NCI-H2171 (cell line): ENCODE measurements at regions not wholly inside any gene's neighbourhood (a gene's known extent, or its start where the extent isn't known, plus 50 kb on each side); places are given as distances from the start of the nearest gene placed in this dataset.
"Not testable (repeated sequence)": the region's sequence is repeated elsewhere in the genome, so short reads cannot be mapped to it uniquely, and the experiment has no call there.

Source experiments
- DNase-seq: peaks from one replicate; lab custom pipeline; 2025; lab: John Stamatoyannopoulos, UW

DNA sequence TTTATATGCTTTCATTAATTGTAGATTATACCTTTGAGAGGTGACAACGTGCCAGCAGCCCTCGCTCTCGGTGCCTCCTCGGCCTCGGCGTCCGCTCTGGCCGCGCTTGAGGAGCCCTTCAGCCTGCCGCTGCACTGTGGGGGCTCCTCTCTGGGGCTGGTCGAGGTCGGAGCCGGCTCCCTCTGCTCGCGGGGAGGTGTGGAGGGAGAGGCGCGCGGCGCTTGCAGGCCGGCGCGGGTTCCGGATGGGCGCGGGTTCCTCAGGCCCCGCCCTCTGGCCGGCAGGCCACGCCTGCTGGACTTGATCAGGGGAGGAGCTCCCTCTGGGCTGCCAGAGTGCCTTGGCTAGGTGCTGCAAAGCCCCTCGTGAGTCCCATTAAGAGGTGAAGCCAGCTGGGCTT lies 321.1 kb upstream of the PCDH18 start:
- no peak for DNase-seq

DNA sequence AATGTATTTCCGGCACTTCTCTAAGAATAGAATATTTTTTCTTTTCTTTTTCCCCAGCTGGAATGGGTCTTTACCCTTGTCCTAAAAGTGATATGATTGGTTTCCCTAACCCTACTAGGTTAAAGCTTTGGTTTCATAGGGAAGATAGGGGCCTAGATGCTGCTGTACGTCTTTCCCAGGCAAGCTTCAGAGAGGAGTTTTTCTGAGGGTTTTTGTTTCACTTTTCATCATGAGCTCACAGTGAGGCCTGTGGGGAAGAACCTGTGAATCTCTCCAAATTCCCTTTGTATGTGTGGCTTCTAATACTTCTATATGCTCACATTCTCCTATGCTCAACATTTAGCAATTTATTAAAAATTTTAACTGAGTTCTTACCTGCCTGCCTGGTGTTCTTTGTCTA lies 320.0 kb upstream of the PCDH18 start:
- no peak for DNase-seq

DNA sequence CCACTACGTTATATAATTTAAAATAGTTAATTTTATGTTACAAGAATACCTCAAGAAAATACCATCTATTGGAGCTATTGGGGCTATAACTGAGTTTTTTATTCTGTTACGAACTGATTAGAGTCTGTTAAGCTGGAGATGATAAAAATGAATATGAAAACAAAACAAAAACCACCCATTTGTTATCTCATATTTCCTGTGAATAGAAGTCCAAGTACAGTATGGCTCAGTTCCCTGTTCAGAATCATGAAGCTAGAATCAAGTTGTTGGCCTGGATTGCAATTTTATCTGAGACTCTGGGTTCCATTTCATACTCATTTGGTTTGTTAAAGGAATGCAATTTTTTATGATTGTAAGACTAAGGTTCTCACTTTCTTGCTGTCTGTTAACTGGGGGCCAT lies 319.1 kb upstream of the PCDH18 start:
- DNase-seq = no peak

DNA sequence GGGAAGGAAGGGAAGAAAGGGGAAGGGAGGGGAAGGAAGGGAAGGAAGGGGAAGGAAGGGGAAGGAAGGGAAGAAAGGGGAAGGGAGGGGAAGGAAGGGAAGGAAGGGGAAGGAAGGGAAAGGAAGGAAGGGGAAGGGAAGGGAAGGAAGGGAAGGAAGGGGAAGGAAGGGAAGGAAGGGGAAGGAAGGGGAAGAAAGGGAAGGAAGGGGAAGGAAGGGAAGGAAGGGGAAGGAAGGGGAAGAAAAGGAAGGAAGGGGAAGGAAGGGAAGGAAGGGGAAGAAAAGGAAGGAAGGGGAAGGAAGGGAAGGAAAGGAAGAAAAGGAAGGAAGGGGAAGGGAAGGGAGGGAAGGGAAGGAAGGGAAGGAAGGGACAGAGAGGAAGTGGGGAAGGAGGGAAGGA lies 295.7 kb upstream of the PCDH18 start:
- not testable (repeated sequence) for DNase-seq

DNA sequence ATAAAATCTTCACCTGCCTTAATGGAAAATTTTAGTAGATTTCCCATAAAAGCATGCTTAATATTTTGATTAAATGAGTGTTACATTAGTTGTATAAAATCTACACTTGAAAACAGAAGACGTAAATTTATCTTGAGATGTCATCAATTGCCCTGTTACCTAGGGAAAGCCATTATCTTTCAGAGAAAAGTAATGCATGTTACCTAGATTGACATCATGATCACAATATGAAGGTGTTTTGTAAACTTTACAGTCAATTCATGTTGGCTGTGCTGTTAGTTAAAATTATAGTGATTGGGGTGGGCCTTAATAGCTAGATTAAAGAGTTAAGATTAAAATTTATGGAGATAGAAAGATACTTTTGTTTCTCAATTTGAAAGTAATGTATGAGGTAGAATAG lies 293.2 kb upstream of the PCDH18 start:
- DNase-seq = no peak

DNA sequence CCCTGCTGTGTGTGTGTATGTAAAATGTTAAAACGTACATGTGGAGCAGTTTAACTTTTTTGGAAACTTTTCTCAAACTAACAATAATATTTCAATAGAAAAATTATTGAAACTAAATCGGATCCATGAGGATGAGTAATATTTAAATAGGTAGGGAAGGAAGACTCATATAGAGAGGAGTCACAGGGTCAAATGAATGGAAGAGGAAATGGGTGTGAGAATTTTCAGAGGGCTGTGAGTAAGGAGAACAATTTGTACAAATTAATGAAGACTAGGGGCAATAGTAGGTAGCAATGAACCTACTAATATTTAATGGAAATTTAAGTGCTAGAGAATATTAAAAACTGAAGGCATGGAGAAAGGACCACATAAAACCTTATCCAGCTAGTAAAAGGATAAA lies 290.7 kb upstream of the PCDH18 start:
- no peak for DNase-seq

DNA sequence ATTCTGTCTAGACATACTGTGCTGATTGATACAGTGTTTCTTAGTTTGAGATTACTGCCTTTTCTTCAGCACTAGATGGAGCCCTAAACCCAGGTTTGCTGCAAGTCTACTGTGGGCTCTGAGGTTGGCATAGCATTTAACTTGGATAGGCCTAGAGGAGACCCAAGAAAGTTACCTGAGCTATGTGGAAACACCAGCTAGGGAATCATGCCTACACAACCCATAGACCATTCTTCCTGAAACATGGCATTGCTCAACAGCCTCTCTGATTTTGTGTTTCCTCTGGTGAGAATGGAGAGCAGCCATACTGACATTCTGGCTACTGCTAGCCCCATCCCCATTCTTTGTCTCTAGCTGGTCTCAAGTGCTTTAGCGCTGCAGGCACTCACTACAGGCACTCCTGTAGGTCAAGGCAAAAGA lies 287.7 kb upstream of the PCDH18 start:
- peak; percentile 8 for DNase-seq

DNA sequence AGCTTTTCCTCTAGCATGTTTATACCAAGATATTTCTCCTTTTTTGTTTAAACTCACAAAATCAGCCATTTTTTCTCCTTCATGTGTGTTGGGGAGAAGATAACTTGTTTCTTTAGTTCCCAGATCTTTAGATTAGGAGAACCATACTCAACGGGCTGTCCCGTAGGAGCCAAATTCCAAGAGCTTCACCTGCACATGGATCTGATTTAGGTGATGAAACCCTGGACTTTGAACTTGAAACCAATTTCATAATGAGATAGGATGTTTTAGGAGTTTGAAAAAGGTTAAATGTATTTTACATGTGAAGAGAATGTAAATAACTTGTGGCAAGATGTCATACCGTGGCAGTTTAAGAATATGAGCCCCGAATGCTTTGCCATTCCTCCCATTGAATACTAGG lies 280.0 kb upstream of the PCDH18 start:
- no peak for DNase-seq

DNA sequence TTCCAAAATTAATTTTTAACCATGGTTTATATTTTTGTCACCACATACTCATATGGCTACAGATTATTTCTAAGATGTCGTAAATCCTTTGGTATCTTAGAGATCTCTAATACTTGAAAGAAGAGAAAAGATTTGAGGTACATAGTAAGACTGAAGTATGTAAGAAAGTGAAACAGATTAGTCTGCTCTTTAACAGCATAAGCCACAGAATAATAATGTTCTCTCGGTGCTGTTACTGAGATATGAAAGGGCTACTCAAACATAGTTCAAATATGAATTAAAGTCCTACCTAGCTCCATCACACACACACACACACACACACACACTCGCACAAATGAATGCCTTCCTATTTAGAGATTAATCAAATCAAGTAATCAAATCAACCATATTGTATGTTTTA lies 274.1 kb upstream of the PCDH18 start:
- no peak for DNase-seq

DNA sequence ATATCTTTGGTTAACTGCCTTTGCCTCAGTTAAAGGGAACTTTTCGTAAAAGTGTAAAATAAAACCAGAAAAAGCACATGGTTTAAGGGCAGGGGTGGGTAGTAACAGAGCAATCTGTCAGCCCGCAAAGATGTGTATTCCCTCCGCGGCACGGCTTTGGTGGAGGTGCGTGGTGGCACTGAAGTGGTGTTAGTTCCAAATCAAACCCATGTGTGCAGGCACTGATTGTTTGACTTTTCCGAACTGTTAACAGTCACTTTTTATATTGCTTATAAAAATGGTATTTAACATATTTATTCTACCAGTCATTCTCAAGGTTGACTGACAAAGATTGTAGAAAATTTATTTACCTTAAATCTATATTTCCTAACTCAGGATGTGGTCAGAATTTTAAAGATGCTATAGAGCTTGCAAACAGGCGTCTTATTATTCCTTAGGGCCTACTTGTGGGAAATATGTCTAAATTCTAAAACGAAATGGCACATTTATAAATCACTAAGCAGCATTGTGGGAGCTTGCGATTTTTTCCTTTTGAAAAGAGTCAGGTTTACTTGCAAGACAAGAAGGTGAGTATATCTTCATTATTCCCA lies 272.7 kb upstream of the PCDH18 start:
- no peak for DNase-seq

DNA sequence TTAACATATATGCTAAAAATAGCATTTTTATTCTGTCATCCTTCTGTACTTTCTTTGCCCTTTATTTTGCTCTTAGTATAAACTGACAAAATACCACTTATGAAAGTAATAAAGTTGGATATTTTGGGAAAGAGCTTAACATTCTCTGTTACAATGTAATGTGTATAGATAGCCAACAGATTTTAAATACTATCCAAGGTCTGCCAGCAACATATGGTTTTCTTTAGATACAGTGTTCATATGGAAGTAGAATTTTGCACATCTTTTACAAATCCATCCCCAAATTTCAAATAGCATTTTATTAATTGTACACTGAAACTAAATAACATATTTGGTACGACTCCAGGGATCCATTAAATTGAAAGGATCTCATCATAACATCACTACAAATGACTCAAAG lies 268.6 kb upstream of the PCDH18 start:
- DNase-seq = no peak

DNA sequence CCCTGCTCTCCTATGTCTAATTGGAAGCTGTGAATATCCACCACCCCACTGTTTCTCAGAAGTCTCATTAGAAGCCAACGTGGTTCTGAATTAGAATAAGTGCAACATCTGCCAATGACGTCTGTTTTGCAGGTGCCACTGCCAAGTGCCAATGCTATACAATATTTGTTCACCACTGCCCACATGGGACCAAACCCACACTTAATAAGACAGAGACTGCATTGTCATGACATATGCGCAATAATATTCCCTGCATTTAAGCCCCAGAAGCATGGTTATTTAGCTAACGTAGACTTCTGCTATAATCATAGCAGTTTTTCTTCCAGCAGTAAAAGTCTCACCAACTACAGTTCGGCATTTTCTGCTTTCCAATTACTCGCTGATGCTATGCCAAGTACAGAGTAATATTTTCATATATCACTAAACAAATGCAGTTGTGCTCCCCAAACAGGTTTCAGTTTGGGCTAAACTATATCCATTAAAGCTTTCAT lies 262.5 kb upstream of the PCDH18 start:
- peak; percentile 1 for DNase-seq

DNA sequence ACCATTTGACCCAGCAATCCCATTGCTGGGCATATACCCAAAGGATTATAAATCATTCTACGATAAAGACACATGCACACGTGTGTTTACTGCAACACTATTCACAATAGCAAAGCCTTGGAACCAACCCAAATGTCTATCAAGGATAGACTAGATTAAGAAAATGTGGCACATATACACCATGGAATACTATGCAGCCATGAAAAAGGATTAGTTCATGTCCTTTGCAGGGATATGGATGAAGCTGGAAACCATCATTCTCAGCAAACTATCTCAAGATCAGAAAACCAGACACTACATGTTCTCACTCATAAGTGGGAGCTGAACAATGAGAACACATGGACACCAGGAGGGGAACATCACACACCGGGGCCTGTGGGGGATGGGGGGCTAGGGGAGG lies 257.0 kb upstream of the PCDH18 start:
- not testable (repeated sequence) for DNase-seq

DNA sequence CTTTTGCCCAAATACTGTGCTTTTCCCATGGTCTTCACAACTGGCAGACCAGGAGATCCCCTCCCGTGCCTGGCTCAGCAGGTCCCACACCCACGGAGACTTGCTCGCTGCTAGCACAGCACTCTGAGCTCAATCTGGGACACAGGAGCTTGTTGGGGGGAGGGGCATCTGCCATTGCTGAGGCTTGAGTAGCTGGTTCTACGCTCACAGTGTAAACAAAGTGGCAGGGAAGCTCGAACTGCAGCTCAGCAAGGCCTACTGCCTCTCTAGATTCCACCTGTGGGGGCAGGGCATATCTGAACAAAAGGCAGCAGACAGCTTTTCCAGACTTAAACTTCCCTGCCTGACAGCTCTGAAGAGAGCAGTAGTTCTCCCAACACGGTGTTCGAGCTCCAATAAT lies 251.6 kb upstream of the PCDH18 start:
- not testable (repeated sequence) for DNase-seq

DNA sequence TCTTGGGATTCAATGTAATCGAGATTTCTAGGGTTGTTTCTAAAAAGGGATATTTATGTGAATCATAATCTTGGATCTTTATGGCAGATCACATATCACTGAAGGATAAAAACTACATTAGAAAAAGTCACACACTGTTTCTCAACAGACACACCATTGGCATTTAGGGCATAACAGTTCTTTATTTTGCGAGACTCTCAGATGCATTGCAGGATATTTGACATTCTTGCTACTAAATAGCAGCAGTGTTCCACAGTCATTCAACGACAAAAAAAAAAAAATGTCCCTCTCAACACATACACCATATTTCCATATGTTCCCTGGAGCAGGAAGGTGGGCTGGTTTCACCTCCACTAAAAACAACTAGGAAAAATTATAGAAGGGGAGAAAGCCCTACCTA lies 243.4 kb upstream of the PCDH18 start:
- no peak for DNase-seq

DNA sequence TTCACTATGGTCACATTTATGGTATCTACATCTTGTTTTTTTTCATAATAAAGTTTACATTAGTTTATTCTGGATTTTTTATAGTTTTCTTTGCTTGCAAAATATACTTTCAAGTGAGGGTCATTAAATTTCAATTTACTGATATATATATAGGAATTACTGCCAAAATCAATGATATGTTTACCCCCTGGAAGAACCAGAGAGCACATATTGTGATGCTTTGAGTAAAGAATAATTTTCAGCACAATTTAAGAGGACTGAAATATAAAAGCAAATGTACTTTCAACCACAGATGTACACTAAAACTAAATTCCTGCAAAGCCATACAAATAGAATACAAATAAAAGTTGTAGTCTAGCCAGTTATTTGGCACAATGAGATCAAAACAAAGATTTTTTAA lies 242.2 kb upstream of the PCDH18 start:
- no peak for DNase-seq

DNA sequence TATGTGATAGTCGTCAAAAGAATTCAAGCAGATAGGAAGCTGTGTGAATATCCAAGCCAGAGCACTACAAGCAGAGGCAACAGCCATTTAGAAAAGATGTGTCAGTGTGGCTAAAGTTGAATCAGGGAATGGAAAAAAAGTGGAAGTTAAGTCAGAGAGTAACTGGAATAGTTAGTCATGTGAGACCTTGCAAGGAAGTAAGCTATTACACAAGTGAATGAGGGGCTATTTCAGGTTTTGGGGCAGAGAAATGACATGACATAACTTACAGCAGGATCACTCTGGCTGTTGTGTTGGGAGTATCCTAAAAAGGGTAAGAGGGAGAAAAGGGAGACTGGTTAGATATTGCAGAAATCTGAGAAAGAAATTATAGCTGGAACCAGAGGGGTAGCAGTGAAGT lies 236.6 kb upstream of the PCDH18 start:
- DNase-seq = no peak

DNA sequence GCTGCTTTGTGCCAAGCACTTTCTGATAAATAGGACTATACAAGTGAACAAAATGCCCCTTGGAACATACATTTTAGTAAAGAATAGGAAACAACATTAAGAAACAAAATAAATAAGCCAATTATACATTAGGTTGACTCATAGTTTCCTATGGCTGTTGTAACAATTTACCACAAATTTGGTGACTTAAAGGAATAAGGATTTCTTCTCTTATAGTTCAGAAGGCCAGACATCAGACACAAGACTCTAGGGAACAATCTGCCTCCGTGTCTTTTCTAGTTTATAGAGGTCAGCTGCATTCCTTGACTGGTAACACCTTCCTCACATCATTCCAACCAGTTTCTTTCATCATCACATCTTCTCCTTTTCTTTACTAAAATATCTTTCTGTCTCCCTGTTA lies 235.9 kb upstream of the PCDH18 start:
- DNase-seq = no peak

DNA sequence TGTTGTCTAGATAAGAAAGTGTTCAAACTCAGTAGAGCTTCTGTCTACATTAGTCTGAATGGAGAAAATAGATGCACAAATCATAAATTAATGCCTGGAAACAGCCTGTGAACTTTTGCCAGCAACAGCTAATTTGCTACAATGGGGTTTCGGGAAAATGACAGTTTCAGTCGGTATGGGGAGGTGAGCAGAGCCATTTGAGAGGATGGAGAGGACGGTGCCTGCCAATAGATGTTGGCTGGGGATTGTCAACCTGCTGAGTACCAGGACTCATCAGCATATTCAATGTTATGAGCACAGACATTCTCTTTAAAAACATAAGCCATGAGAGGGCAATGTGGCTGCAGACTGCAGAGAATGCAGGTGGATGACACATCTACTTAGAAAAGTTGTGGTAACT lies 230.3 kb upstream of the PCDH18 start:
- no peak for DNase-seq

DNA sequence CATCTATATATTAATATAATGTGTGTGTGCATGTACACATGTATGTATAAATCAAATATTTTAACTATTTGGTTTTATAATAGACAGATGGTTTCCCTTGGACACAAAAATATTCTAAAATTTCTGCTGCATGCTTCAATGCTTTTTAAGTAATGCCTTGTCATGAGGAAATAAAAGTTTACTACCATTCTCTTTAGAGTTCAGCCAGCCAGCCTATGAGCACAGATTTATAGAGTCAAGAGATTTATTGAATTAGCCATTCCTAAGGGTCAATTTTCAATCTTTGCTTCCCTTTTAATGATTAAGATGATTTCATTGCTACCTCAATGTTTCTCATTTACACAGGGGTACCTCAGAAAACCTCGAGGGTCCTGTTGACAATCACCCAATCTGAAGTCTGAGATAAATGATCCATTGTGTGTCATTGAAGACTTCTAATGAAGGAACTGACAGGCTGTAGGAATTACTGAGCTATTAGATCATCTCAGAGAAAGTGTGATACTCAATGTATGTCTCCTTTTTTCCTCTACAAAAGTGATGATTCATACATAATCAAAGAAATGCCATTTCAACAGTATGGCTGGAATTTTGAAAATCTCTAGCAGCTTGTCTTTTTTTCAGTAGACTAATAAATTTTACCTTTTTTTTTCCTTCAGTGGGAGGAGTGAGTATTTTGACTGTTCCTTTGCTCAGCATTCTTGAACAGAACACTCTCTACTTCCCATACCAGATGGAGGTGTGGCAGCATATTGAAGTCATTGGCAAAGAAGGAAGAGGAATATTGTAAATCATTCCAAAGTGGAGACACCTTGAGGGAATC lies 222.6 kb upstream of the PCDH18 start:
- no peak for DNase-seq

DNA sequence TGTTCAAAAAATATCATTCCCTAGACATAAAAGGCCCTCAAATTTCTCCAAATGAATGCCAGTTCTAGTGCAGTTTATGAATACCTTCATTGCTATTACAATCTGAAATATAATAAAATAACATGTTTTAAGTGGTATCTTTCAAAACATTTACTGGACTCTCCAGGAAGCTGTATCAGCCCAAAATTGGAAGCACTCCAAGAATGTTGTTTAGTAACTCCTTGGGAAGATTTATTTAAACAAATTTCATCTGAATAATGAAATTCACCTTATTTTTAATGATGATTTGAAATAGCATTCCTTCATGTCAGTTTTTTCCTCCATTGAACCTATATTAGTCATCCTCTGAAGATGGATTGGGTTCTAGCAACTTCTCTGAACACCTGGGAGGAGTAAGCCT lies 217.2 kb upstream of the PCDH18 start:
- DNase-seq = no peak

DNA sequence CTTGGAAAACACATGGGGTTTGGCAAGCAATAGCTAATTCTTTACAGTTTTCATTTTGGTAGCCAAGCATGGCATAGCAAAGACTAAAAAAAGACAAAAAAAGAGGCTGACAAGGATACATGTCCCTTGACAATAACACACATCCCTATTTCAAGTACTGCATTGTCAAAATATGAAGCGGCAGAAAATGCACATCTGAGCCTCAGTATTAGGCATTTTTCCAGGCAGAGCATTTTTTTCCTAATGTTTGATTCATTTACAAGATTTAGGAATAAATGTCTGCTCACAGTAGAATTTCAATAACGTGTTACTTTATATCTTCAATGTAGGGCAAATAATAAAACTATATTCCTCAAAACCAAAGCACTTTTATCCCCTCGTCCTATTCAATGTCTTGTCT lies 216.3 kb upstream of the PCDH18 start:
- DNase-seq = no peak

DNA sequence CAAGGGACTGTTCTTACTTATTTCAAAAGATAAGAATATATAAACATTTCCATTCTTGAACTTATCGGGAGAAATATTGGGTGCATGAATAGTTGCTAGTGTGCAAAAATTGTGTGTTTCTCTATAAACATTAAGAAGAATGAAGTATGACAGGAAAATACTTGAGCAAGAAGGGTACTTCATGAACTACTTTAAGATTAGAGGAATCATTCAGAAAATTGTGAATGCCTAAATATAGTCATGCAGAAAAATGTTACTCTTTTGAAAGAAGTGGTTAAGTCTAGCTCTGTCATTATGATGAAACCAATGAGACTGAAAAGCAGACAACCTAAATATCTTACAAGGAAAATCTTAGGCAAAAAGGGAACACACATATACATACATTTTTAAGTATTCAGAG lies 207.8 kb upstream of the PCDH18 start:
- DNase-seq = no peak

DNA sequence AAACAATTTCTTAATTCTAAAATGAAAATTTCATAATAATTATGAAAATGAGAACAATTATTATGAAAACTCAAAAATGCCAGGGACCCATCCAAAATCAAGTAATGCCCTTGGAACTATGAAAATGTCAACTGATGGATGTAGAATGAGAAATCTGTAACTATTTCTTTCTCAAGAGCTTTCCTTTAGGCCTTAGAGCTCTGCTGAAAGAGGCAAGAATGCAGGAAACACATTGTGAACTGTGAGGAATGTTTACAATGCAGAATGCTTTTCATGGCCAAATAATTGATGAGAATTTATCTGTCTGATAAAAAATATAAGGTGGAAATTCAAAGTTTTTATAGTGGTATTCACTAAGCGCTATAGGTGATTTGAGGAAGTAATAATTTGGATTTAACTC lies 207.1 kb upstream of the PCDH18 start:
- no peak for DNase-seq
